ENCODE measurements at regions not wholly inside any gene's neighbourhood (a gene's known extent, or its start where the extent isn't known, plus 50 kb on each side); places are given as distances from the start of the nearest gene placed in this dataset.

- no peak for TF ChIP-seq CTCF (IDR thresholded peaks at IDR 0.05 in 8 of 11, conservative IDR thresholded peaks at IDR 0.05 in 3 of 11)
- no peak for TF ChIP-seq POLR2A (IDR thresholded peaks at IDR 0.05)
These were observed 118.6 kb downstream of the CRLF2 start for GRCh38 chrX:1093586-1094421.
